ENCODE measurements at regions not wholly inside any gene's neighbourhood (a gene's known extent, or its start where the extent isn't known, plus 50 kb on each side); places are given as distances from the start of the nearest gene placed in this dataset.

DNA sequence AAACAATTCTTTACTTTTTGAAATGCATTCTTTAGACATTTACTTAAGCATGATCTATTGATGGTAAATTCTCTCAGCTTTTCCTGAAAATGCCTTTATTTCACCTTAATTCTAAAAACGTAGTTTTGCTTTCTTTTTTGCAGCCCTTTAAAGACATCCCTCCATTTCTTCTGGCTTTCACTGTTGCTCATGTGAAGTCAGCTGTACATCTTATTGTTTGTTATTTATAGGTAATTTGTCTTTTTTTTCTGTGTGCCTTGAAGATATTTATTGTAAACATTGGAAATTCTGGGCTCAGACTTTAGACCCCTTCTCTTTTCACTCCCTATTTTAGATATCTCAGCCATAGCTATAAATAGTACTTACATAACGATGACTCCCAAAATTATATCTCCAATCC is 70.4 kb downstream of the IFNG start:
- H2BK120ac ChIP-seq (ENCODE audit: insufficient read depth, low read length, poor library complexity), result no peak overlapping the region
- H3K9ac ChIP-seq (ENCODE audit: low read length), result no peak overlapping the region
- no peak overlapping the region for H2AFZ ChIP-seq (ENCODE audit: insufficient read depth, low read length, poor library complexity)
- no peaks in the 10 kb centered on the region for H3K27me3 ChIP-seq (ENCODE audit: insufficient read depth, low read length)
- H2BK12ac ChIP-seq (ENCODE audit: low read length), result no peak overlapping the region
- H3K27ac ChIP-seq (ENCODE audit: low read depth, low read length), result no peak overlapping the region
- H3K4me1 ChIP-seq (ENCODE audit: control insufficient read depth in 1 of 2, insufficient read depth in 2 of 2, low read length in 2 of 2), result no peaks in the 10 kb centered on the region
- no peaks in the 10 kb centered on the region for H3K9me3 ChIP-seq (ENCODE audit: insufficient read depth, low read depth, low read length)
- DNase-seq, result no peak
- no peak overlapping the region for H2BK5ac ChIP-seq (ENCODE audit: low read depth, low read length, poor library complexity)
- H4K8ac ChIP-seq (ENCODE audit: low read depth, low read length), result no peak overlapping the region
- H4K12ac ChIP-seq (ENCODE audit: low read depth, low read length), result no peak overlapping the region
- H3K36me3 ChIP-seq (ENCODE audit: control insufficient read depth in 1 of 2, insufficient read depth in 2 of 2, low read length in 2 of 2), result no peaks in the 10 kb centered on the region
- H4K91ac ChIP-seq (ENCODE audit: low read depth, low read length), result no peak overlapping the region
- H3K79me1 ChIP-seq (ENCODE audit: low read length), result no peaks in the 10 kb centered on the region
- H3K18ac ChIP-seq (ENCODE audit: low read length), result no peak overlapping the region
- H3K79me2 ChIP-seq (ENCODE audit: control insufficient read depth, insufficient read depth, low read length, poor library complexity), result no peaks in the 10 kb centered on the region
- H3K14ac ChIP-seq (ENCODE audit: low read length), result no peak overlapping the region
- no peak overlapping the region for H3K4ac ChIP-seq (ENCODE audit: low read depth, low read length)
- no peak overlapping the region for H3K4me3 ChIP-seq (ENCODE audit: low read depth, low read length)
- WGBS (ENCODE audit: extremely low coverage, insufficient coverage, insufficient read length), result no CpG with 5 or more reads among the region's 2 CpGs
- no peak overlapping the region for H3K4me2 ChIP-seq (ENCODE audit: low read length)
- no peak overlapping the region for H2AK5ac ChIP-seq (ENCODE audit: low read length)
- H3K23ac ChIP-seq (ENCODE audit: low read length), result no peak overlapping the region

DNA sequence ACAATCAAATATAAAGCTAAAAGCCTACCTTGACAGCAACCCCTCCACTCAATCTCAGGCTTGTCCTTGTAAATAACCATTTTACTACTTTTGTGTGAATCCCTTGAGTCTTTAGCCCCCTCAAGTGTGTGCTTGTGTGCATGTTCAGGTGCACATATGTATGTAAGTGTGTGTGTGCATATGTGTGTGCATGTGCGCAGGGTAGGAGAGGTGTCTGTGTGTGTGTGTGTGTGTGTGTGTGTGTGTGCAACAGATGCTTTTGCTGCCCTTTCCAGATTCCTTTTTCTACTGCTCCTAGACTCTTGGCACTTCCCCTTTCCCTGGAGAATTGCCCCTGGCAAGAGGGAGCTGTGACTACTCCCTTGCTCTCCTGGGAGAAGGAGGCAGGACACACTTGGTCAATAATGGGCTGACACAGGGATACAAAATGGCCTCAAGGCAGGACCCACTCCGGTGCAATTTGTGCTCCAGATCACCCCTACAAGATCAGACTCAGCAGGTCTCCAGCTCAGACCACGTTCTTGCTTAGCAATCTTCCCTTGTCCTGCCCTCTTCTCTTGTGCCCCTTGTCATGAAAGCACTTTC is 73.4 kb downstream of the IFNG start:
- H3K27ac ChIP-seq (ENCODE audit: low read depth, low read length), result no peak overlapping the region
- no peak overlapping the region for H2BK5ac ChIP-seq (ENCODE audit: low read depth, low read length, poor library complexity)
- H4K8ac ChIP-seq (ENCODE audit: low read depth, low read length), result no peak overlapping the region
- H3K27me3 ChIP-seq (ENCODE audit: insufficient read depth, low read length), result no peaks in the 10 kb centered on the region
- H3K4me2 ChIP-seq (ENCODE audit: low read length), result no peak overlapping the region
- H3K4me1 ChIP-seq (ENCODE audit: control insufficient read depth in 1 of 2, insufficient read depth in 2 of 2, low read length in 2 of 2), result no peaks in the 10 kb centered on the region
- H4K12ac ChIP-seq (ENCODE audit: low read depth, low read length), result no peak overlapping the region
- no peak overlapping the region for H2AFZ ChIP-seq (ENCODE audit: insufficient read depth, low read length, poor library complexity)
- H3K18ac ChIP-seq (ENCODE audit: low read length), result no peak overlapping the region
- no peaks in the 10 kb centered on the region for H3K79me1 ChIP-seq (ENCODE audit: low read length)
- no peak overlapping the region for H3K14ac ChIP-seq (ENCODE audit: low read length)
- no peak overlapping the region for H4K91ac ChIP-seq (ENCODE audit: low read depth, low read length)
- H3K79me2 ChIP-seq (ENCODE audit: control insufficient read depth, insufficient read depth, low read length, poor library complexity), result no peaks in the 10 kb centered on the region
- H3K4ac ChIP-seq (ENCODE audit: low read depth, low read length), result no peak overlapping the region
- no peak overlapping the region for H3K23ac ChIP-seq (ENCODE audit: low read length)
- no peak overlapping the region for H2AK5ac ChIP-seq (ENCODE audit: low read length)
- no CpG with 5 or more reads among the region's 3 CpGs for WGBS (ENCODE audit: extremely low coverage, insufficient coverage, insufficient read length)
- H3K9ac ChIP-seq (ENCODE audit: low read length), result no peak overlapping the region
- no peak overlapping the region for H3K4me3 ChIP-seq (ENCODE audit: low read depth, low read length)
- peaks cover 5% of the 10 kb centered on the region for H3K9me3 ChIP-seq (ENCODE audit: insufficient read depth, low read depth, low read length)
- no peak for DNase-seq
- no peak overlapping the region for H2BK120ac ChIP-seq (ENCODE audit: insufficient read depth, low read length, poor library complexity)
- H3K36me3 ChIP-seq (ENCODE audit: control insufficient read depth in 1 of 2, insufficient read depth in 2 of 2, low read length in 2 of 2), result no peaks in the 10 kb centered on the region
- H2BK12ac ChIP-seq (ENCODE audit: low read length), result no peak overlapping the region

DNA sequence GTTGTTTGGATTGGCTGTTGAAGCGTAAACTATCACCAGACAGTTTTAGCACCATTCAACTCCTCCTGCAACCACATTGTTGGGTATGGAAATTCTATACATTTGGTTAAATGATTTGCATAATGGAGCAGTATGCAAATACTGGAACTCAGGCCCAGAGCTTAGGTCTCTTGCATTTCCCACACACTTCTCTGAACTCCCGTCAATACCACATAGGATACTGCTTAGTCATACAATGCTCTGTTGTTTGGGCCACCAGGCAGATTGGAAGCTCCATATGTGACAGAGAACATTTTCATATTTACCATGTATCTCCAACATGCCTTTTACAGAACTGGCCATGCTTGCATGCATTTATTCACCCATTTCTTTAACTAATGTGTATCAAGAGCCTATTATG is 78.0 kb downstream of the IFNG start:
- Histone ChIP-seq H2AK5ac (ENCODE audit: low read length) (no peak overlapping the region), H4K12ac (ENCODE audit: low read depth, low read length) (no peak overlapping the region), H3K23ac (ENCODE audit: low read length) (no peak overlapping the region), H2BK5ac (ENCODE audit: low read depth, low read length, poor library complexity) (no peak overlapping the region), H2BK12ac (ENCODE audit: low read length) (no peak overlapping the region), H3K9me3 (ENCODE audit: insufficient read depth, low read depth, low read length) (peaks cover 5% of the 10 kb centered on the region), H3K4me3 (ENCODE audit: low read depth, low read length) (no peak overlapping the region), H3K4me1 (ENCODE audit: control insufficient read depth in 1 of 2, insufficient read depth in 2 of 2, low read length in 2 of 2) (peaks cover 0 to 3% of the 10 kb centered on the region in 2 experiments), H2AFZ (ENCODE audit: insufficient read depth, low read length, poor library complexity) (no peak overlapping the region), H3K27ac (ENCODE audit: low read depth, low read length) (no peak overlapping the region), H2BK120ac (ENCODE audit: insufficient read depth, low read length, poor library complexity) (no peak overlapping the region), H3K27me3 (ENCODE audit: insufficient read depth, low read length) (no peaks in the 10 kb centered on the region), H3K79me1 (ENCODE audit: low read length) (no peaks in the 10 kb centered on the region), H3K36me3 (ENCODE audit: control insufficient read depth in 1 of 2, insufficient read depth in 2 of 2, low read length in 2 of 2) (no peaks in the 10 kb centered on the region), H3K4ac (ENCODE audit: low read depth, low read length) (no peak overlapping the region), H3K79me2 (ENCODE audit: control insufficient read depth, insufficient read depth, low read length, poor library complexity) (no peaks in the 10 kb centered on the region), H4K91ac (ENCODE audit: low read depth, low read length) (no peak overlapping the region), H3K9ac (ENCODE audit: low read length) (no peak overlapping the region), H3K4me2 (ENCODE audit: low read length) (no peak overlapping the region), H4K8ac (ENCODE audit: low read depth, low read length) (no peak overlapping the region), H3K18ac (ENCODE audit: low read length) (no peak overlapping the region), H3K14ac (ENCODE audit: low read length) (no peak overlapping the region)
- WGBS (ENCODE audit: extremely low coverage, insufficient coverage, insufficient read length), result no CpG with 5 or more reads among the region's 2 CpGs
- no peak for DNase-seq

DNA sequence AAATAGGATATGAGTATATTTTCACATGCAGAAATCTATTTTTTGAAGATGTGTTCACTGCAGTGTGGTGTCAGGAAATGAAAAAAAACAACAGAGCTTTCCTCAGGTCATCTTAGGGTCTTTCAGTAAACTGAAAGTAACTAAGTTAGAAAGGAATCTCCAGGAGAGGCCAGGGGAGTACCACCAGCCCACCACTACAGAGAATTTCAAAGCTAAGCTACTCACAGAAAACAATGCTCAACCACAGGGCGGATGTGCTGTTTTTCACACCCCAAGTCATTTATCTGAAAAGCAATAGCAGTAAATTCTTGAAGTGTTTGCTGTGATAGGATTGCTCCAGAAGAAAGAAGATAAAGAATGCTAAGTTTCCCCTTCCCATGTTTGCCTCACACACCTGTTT is 79.0 kb downstream of the IFNG start:
- Histone ChIP-seq H4K91ac (ENCODE audit: low read depth, low read length) (no peak overlapping the region), H3K4ac (ENCODE audit: low read depth, low read length) (no peak overlapping the region), H3K4me1 (ENCODE audit: control insufficient read depth in 1 of 2, insufficient read depth in 2 of 2, low read length in 2 of 2) (peaks cover 0 to 3% of the 10 kb centered on the region in 2 experiments), H2BK12ac (ENCODE audit: low read length) (no peak overlapping the region), H3K36me3 (ENCODE audit: control insufficient read depth in 1 of 2, insufficient read depth in 2 of 2, low read length in 2 of 2) (no peaks in the 10 kb centered on the region), H3K4me3 (ENCODE audit: low read depth, low read length) (no peak overlapping the region), H3K14ac (ENCODE audit: low read length) (no peak overlapping the region), H3K79me1 (ENCODE audit: low read length) (no peaks in the 10 kb centered on the region), H3K27me3 (ENCODE audit: insufficient read depth, low read length) (no peaks in the 10 kb centered on the region), H3K23ac (ENCODE audit: low read length) (no peak overlapping the region), H3K4me2 (ENCODE audit: low read length) (no peak overlapping the region), H4K12ac (ENCODE audit: low read depth, low read length) (no peak overlapping the region), H3K9me3 (ENCODE audit: insufficient read depth, low read depth, low read length) (peaks cover 5% of the 10 kb centered on the region), H3K27ac (ENCODE audit: low read depth, low read length) (no peak overlapping the region), H4K8ac (ENCODE audit: low read depth, low read length) (no peak overlapping the region), H2AK5ac (ENCODE audit: low read length) (no peak overlapping the region), H2AFZ (ENCODE audit: insufficient read depth, low read length, poor library complexity) (no peak overlapping the region), H3K18ac (ENCODE audit: low read length) (no peak overlapping the region), H2BK5ac (ENCODE audit: low read depth, low read length, poor library complexity) (no peak overlapping the region), H3K9ac (ENCODE audit: low read length) (no peak overlapping the region), H3K79me2 (ENCODE audit: control insufficient read depth, insufficient read depth, low read length, poor library complexity) (no peaks in the 10 kb centered on the region), H2BK120ac (ENCODE audit: insufficient read depth, low read length, poor library complexity) (no peak overlapping the region)
- no peak for DNase-seq
- WGBS (ENCODE audit: extremely low coverage, insufficient coverage, insufficient read length), result no CpG with 5 or more reads among the region's 1 CpG
